Endothelial cell (in vitro differentiated cells): ENCODE measurements at regions not wholly inside any gene's neighbourhood (a gene's known extent, or its start where the extent isn't known, plus 50 kb on each side); places are given as distances from the start of the nearest gene placed in this dataset.

Experiments
- DNase-seq: peaks from one replicate; pipeline ENCODE4 v3.0.0; 2021; ENCODE audit warnings: low spot score
- H3K27ac Mint-ChIP-seq: one replicate; pipeline ENCODE4 v1.8.0; 2021; ENCODE audit warnings: mixed read lengths, inconsistent platforms; ENCODE audit not compliant: unreplicated experiment
- H3K27me3 Mint-ChIP-seq: one replicate; pipeline ENCODE4 v1.8.0; 2021; ENCODE audit warnings: mild to moderate bottlenecking, moderate library complexity, mixed read lengths, inconsistent platforms; ENCODE audit not compliant: unreplicated experiment
- H3K36me3 Mint-ChIP-seq: one replicate; pipeline ENCODE4 v1.8.0; 2021; ENCODE audit warnings: mild to moderate bottlenecking, low read depth, mixed read lengths, inconsistent platforms; ENCODE audit not compliant: unreplicated experiment
- H3K4me1 Mint-ChIP-seq: one replicate; pipeline ENCODE4 v1.8.0; 2021; ENCODE audit warnings: mild to moderate bottlenecking, mixed read lengths, inconsistent platforms; ENCODE audit not compliant: unreplicated experiment
- H3K4me3 Mint-ChIP-seq: one replicate; pipeline ENCODE4 v1.8.0; 2021; ENCODE audit warnings: mild to moderate bottlenecking, mixed read lengths, inconsistent platforms; ENCODE audit not compliant: unreplicated experiment
- H3K9me3 Mint-ChIP-seq: one replicate; pipeline ENCODE4 v1.8.0; 2021; ENCODE audit warnings: mixed read lengths, inconsistent platforms; ENCODE audit not compliant: unreplicated experiment
- CTCF ChIP-seq: fragments of 200-600 bp; sonication (generic); IDR thresholded peaks from one replicate; pipeline ENCODE4 v1.5.0; 2021; ENCODE audit warnings: antibody characterized with exemption; ENCODE audit not compliant: unreplicated experiment

- H3K4me1 Mint-ChIP-seq, result peaks cover 25% of the 10 kb centered on the region
- no peaks in the 10 kb centered on the region for H3K36me3 Mint-ChIP-seq
- TF ChIP-seq CTCF, result no peak
- H3K27me3 Mint-ChIP-seq, result no peaks in the 10 kb centered on the region
- no peak overlapping the region for H3K4me3 Mint-ChIP-seq
- H3K9me3 Mint-ChIP-seq, result no peaks in the 10 kb centered on the region
- no peak for DNase-seq
- H3K27ac Mint-ChIP-seq, result no peak overlapping the region
Measured at GRCh38 chr18:44536046-44536445, 144.6 kb upstream of the SETBP1 start.

DNA sequence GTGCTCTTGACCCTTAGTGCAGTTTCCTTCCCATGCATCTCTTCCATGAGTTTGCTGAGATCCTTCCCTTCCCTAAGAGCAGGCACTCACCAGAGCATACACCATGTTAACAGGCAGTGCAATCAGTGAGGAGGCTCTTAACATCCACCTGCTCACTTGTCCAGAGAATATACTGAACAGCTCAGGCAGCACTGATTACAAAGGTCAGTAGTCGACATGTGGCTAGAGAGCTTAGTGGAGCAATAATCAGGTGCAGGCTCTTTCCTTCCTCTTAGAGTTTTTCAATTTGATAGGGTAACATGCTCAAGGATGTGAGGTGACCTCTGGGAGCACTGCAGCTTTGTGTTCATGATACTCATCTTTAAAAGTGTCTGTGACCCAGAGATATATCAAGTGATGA is 144.1 kb upstream of the SETBP1 start:
- H3K4me3 Mint-ChIP-seq, result no peak overlapping the region
- H3K36me3 Mint-ChIP-seq, result no peaks in the 10 kb centered on the region
- no peaks in the 10 kb centered on the region for H3K9me3 Mint-ChIP-seq
- no peak for DNase-seq
- TF ChIP-seq CTCF, result no peak
- H3K27ac Mint-ChIP-seq, result no peak overlapping the region
- H3K4me1 Mint-ChIP-seq, result peaks cover 20% of the 10 kb centered on the region
- no peaks in the 10 kb centered on the region for H3K27me3 Mint-ChIP-seq

DNA sequence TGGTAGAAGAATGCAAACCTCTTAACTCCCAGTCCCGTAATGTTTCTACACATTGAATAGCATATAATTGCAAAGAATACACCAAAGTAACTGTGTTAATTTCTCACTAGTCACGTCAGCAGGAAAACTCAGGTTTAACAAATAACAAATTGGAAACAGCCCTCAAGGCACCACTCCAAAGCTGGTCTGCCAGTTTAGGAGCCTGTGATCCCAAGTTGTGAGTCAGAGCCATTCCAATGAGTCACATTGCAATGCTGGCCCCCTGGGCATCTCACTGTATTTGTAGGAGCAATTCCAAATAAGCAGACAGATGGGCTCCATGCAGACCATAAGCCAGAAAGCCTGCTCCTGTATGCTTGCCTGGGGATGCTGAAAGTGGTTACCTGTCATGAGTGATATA is 143.2 kb upstream of the SETBP1 start:
- no peak for TF ChIP-seq CTCF
- no peak overlapping the region for H3K27ac Mint-ChIP-seq
- no peak for DNase-seq
- peaks cover 18% of the 10 kb centered on the region for H3K4me1 Mint-ChIP-seq
- H3K27me3 Mint-ChIP-seq, result no peaks in the 10 kb centered on the region
- no peaks in the 10 kb centered on the region for H3K9me3 Mint-ChIP-seq
- no peak overlapping the region for H3K4me3 Mint-ChIP-seq
- H3K36me3 Mint-ChIP-seq, result no peaks in the 10 kb centered on the region

DNA sequence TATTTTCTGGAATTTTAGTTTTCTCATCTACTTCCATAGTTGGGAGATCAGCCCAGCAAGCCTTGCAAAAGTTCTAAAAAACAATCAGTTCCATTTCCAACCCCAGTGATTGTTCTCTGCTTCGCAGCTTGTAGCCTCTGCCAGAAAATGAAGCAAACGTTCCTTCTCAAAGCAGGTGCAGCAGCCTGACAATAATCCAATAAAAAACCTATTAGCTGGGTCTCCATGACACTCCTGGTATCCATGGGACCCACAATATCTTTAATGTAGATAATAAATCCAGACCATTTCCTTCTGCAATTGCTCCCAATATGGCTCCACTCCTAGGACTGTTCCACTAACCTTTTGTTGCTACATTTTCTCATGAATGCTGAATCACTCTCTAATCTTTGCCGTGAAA is 140.8 kb upstream of the SETBP1 start:
- no peak for TF ChIP-seq CTCF
- no peak for DNase-seq
- Mint-ChIP-seq H3K4me1 (peaks cover 16% of the 10 kb centered on the region), H3K27ac (no peak overlapping the region), H3K4me3 (no peak overlapping the region), H3K27me3 (no peaks in the 10 kb centered on the region), H3K36me3 (no peaks in the 10 kb centered on the region), H3K9me3 (no peaks in the 10 kb centered on the region)

- DNase-seq, result no peak
- Mint-ChIP-seq H3K4me3 (no peak overlapping the region), H3K27me3 (no peaks in the 10 kb centered on the region), H3K27ac (no peak overlapping the region), H3K4me1 (peaks cover 5% of the 10 kb centered on the region), H3K36me3 (no peaks in the 10 kb centered on the region), H3K9me3 (no peaks in the 10 kb centered on the region)
- TF ChIP-seq CTCF, result no peak
Measured at GRCh38 chr18:44541159-44541558, 139.5 kb upstream of the SETBP1 start.
